ENCODE measurements at regions not wholly inside any gene's neighbourhood (a gene's known extent, or its start where the extent isn't known, plus 50 kb on each side); places are given as distances from the start of the nearest gene placed in this dataset.

- Mint-ChIP-seq H3K27ac (no peak overlapping the region), H3K27me3 (no peaks in the 10 kb centered on the region), H3K9me3 (no peaks in the 10 kb centered on the region), H3K4me1 (no peaks in the 10 kb centered on the region), H3K4me3 (no peak overlapping the region), H3K36me3 (ENCODE audit: low read depth) (no peaks in the 10 kb centered on the region)
- ATAC-seq (ENCODE audit: low read depth) = no peak
- POLR2A ChIA-PET = no interaction called here
- TF ChIP-seq CTCF (IDR thresholded peaks at IDR 0.05) = no peak
- DNase-seq = no peak
- intact Hi-C loops (cut with micrococcal nuclease) = no loop called here
- CTCF ChIA-PET = no interaction called here
Measured at GRCh38 chr21:28144653-28145052, 848.0 kb downstream of the LTN1 start.

DNA sequence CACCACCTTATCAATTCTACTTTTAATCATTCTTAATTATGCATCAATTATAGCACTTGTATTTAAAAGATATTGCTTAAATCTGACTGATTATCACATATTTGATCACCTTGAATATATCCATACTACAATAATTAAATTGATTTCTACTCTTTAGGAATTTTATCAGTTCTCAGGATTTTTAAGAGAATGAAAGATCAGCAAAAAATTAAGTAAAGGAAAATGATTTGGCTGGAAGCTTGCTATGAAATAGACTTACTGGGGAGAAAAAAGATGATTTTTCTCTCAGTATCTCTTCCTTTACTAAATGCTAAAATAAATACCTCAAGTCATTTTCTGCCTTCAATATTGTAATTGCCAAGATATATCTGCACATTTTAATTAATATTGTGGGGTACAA lies 848.6 kb downstream of the LTN1 start:
- Mint-ChIP-seq H3K27ac (no peak overlapping the region), H3K36me3 (ENCODE audit: low read depth) (no peaks in the 10 kb centered on the region), H3K4me1 (no peaks in the 10 kb centered on the region), H3K9me3 (no peaks in the 10 kb centered on the region), H3K27me3 (no peaks in the 10 kb centered on the region), H3K4me3 (no peak overlapping the region)
- ChIA-PET POLR2A (no interaction called here), CTCF (no interaction called here)
- no peak for ATAC-seq (ENCODE audit: low read depth)
- DNase-seq = no peak
- intact Hi-C loops (cut with micrococcal nuclease) = no loop called here
- TF ChIP-seq CTCF (IDR thresholded peaks at IDR 0.05) = no peak

- ATAC-seq (ENCODE audit: low read depth) (no peak), DNase-seq (no peak)
- CTCF ChIA-PET = no interaction called here
- Mint-ChIP-seq H3K4me1 (no peaks in the 10 kb centered on the region), H3K27ac (no peak overlapping the region), H3K4me3 (no peak overlapping the region), H3K9me3 (peaks cover 3% of the 10 kb centered on the region), H3K36me3 (ENCODE audit: low read depth) (no peaks in the 10 kb centered on the region), H3K27me3 (no peaks in the 10 kb centered on the region)
- intact Hi-C loops (cut with micrococcal nuclease) = no loop called here
- POLR2A ChIA-PET = no interaction called here
- TF ChIP-seq CTCF (IDR thresholded peaks at IDR 0.05) = no peak
Measured at GRCh38 chr21:28142697-28143096, 850.0 kb downstream of the LTN1 start.

DNA sequence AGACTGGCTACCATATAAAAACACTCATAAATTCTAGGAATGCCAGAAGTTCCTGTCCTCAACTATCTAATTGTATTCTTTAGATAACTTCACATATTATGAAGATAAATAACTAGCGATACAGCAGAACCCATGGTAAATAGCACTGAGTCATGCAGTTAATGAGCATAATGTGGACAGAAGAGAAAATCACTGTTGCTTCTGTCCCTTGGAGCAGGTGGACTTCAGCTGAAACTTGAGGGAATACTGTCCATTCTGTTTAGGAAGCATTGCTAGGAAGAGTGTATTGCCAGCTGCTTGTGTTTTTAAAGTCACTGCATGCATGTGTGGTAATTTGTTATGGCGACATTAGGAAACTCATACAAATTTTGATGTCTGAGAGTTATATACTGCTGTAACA lies 854.4 kb downstream of the LTN1 start:
- H3K4me1 Mint-ChIP-seq = no peaks in the 10 kb centered on the region
- ATAC-seq (ENCODE audit: low read depth) (no peak), DNase-seq (no peak)
- ChIA-PET CTCF (no interaction called here), POLR2A (no interaction called here)
- intact Hi-C loops (cut with micrococcal nuclease) = no loop called here
- H3K4me3 Mint-ChIP-seq = no peak overlapping the region
- H3K27me3 Mint-ChIP-seq = no peaks in the 10 kb centered on the region
- H3K36me3 Mint-ChIP-seq (ENCODE audit: low read depth) = no peaks in the 10 kb centered on the region
- peaks cover 3% of the 10 kb centered on the region for H3K9me3 Mint-ChIP-seq
- H3K27ac Mint-ChIP-seq = no peak overlapping the region
- no peak for TF ChIP-seq CTCF (IDR thresholded peaks at IDR 0.05)

DNA sequence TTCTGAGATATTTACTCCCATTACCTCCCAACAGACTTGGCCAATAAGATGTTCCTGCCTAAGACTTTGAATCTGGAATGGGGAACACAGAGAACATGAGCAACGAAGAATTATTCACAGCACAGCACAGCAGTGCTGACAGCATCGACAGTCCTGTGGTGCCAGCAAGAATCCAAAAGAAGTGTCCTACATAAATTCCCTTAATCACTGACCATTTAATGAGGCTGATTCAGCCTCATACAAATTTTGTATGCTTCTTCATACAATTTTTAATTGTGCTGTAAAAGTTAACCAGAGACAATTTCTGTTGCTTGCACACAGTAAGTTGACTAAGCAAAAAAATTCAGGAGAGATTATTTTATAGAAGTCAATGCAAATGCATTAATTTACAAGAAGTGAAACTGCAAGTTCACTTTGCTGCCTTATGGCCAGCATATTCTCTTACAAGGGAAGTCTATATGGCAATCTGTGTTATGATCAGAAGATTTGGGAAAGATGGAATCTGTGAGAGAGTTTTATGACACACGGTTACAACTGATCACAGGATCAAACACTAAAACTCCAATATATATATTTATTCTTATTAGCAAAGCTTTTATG lies 855.9 kb downstream of the LTN1 start:
- CTCF ChIA-PET = no interaction called here
- no peak overlapping the region for H3K27ac Mint-ChIP-seq
- ATAC-seq (ENCODE audit: low read depth) (no peak), DNase-seq (no peak)
- H3K4me3 Mint-ChIP-seq = no peak overlapping the region
- POLR2A ChIA-PET = no interaction called here
- H3K36me3 Mint-ChIP-seq (ENCODE audit: low read depth) = no peaks in the 10 kb centered on the region
- intact Hi-C loops (cut with micrococcal nuclease) = no loop called here
- no peak for TF ChIP-seq CTCF (IDR thresholded peaks at IDR 0.05)
- peaks cover 10% of the 10 kb centered on the region for H3K9me3 Mint-ChIP-seq
- no peaks in the 10 kb centered on the region for H3K4me1 Mint-ChIP-seq
- no peaks in the 10 kb centered on the region for H3K27me3 Mint-ChIP-seq

Data from activated B cell treated with CpG ODN at 0.5 μM for 24 hours (primary cell).